SK-N-MC (cell line): ENCODE measurements at regions not wholly inside any gene's neighbourhood (a gene's known extent, or its start where the extent isn't known, plus 50 kb on each side); places are given as distances from the start of the nearest gene placed in this dataset.
"Not testable (repeated sequence)": the region's sequence is repeated elsewhere in the genome, so short reads cannot be mapped to it uniquely, and the experiment has no call there.

Experiments
- DNase-seq: peaks from one replicate; pipeline ENCODE4 v3.0.0-alpha.2; 2011; ENCODE audit warnings: low read depth, low spot score
- H3K27ac ChIP-seq: fragments of 200-600 bp; sonication (generic); 2 replicates; pipeline ENCODE4 v1.5.1; 2016; ENCODE audit warnings: mixed run types
- H3K36me3 ChIP-seq: fragments of 200-600 bp; sonication (generic); 2 replicates; pipeline ENCODE4 v1.6.1; 2017; ENCODE audit warnings: antibody characterized with exemption, low read length, mixed read lengths; ENCODE audit not compliant: insufficient read depth
- H3K4me3 ChIP-seq: fragments of 200-600 bp; sonication (generic); 2 replicates; pipeline ENCODE4 v1.5.1; 2016
- H3K9ac ChIP-seq: fragments of 200-600 bp; sonication (generic); 2 replicates; pipeline ENCODE4 v1.8.0; 2017; ENCODE audit warnings: mixed run types, mixed read lengths; ENCODE audit not compliant: insufficient read length
- H3K9me3 ChIP-seq: fragments of 200-600 bp; sonication (generic); 2 replicates; pipeline ENCODE4 v1.6.1; 2017; ENCODE audit warnings: low read depth, mild to moderate bottlenecking, antibody characterized with exemption, low read length, moderate library complexity, mixed read lengths
- EZH2 ChIP-seq: fragments of 200-600 bp; sonication (generic); IDR thresholded peaks from one replicate; pipeline ENCODE4 v1.6.1; 2017; ENCODE audit warnings: antibody characterized with exemption
- FOXP2 ChIP-seq: optimal IDR thresholded peaks from 2 replicates; pipeline ENCODE3; 2011; ENCODE audit warnings: mild to moderate bottlenecking, moderate library complexity; ENCODE audit not compliant: insufficient read depth; ENCODE audit errors: extremely low read length, control extremely low read depth
- POLR2AphosphoS5 ChIP-seq: IDR thresholded peaks from 2 replicates; pipeline ENCODE4 v1.6.1; 2012; ENCODE audit warnings: mild to moderate bottlenecking, low read depth, low read length, borderline replicate concordance

- no peak for DNase-seq
- TF ChIP-seq FOXP2 (no peak), EZH2 (no peak), POLR2AphosphoS5 (no peak)
- Histone ChIP-seq H3K4me3 (no peak overlapping the region), H3K9me3 (no peaks in the 10 kb centered on the region), H3K27ac (no peak overlapping the region), H3K36me3 (no peaks in the 10 kb centered on the region), H3K9ac (no peak overlapping the region)
Observed at GRCh38 chr19:28377077-28377476, 835.9 kb downstream of the UQCRFS1 start.

- H3K36me3 ChIP-seq, result no peaks in the 10 kb centered on the region
- no peaks in the 10 kb centered on the region for H3K9me3 ChIP-seq
- no peak overlapping the region for H3K9ac ChIP-seq
- no peak overlapping the region for H3K4me3 ChIP-seq
- H3K27ac ChIP-seq, result no peak overlapping the region
- TF ChIP-seq EZH2 (no peak), POLR2AphosphoS5 (no peak), FOXP2 (no peak)
- DNase-seq, result no peak
Observed at GRCh38 chr19:28374971-28375370, 838.0 kb downstream of the UQCRFS1 start.

GRCh38 chr19:28372576-28373247, 840.2 kb downstream of the UQCRFS1 start:
- DNase-seq, result no peak
- H3K4me3 ChIP-seq, result no peak overlapping the region
- no peak overlapping the region for H3K27ac ChIP-seq
- no peak overlapping the region for H3K9ac ChIP-seq
- H3K9me3 ChIP-seq, result no peaks in the 10 kb centered on the region
- TF ChIP-seq FOXP2 (no peak), POLR2AphosphoS5 (no peak), EZH2 (no peak)
- H3K36me3 ChIP-seq, result no peaks in the 10 kb centered on the region

GRCh38 chr19:28367146-28367545, 845.8 kb downstream of the UQCRFS1 start:
- no peak overlapping the region for H3K27ac ChIP-seq
- TF ChIP-seq POLR2AphosphoS5, result no peak
- TF ChIP-seq EZH2, result no peak
- TF ChIP-seq FOXP2, result no peak
- no peaks in the 10 kb centered on the region for H3K9me3 ChIP-seq
- H3K4me3 ChIP-seq, result no peak overlapping the region
- no peak overlapping the region for H3K9ac ChIP-seq
- no peaks in the 10 kb centered on the region for H3K36me3 ChIP-seq
- no peak for DNase-seq

GRCh38 chr19:28363254-28363653, 849.7 kb downstream of the UQCRFS1 start:
- H3K36me3 ChIP-seq, result no peaks in the 10 kb centered on the region
- H3K4me3 ChIP-seq, result no peak overlapping the region
- H3K9ac ChIP-seq, result no peak overlapping the region
- no peak for TF ChIP-seq FOXP2
- no peak for TF ChIP-seq POLR2AphosphoS5
- TF ChIP-seq EZH2, result no peak
- H3K9me3 ChIP-seq, result no peaks in the 10 kb centered on the region
- no peak for DNase-seq
- H3K27ac ChIP-seq, result no peak overlapping the region

- Histone ChIP-seq H3K4me3 (no peak overlapping the region), H3K27ac (no peak overlapping the region), H3K36me3 (no peaks in the 10 kb centered on the region), H3K9ac (no peak overlapping the region), H3K9me3 (no peaks in the 10 kb centered on the region)
- DNase-seq, result no peak
- no peak for TF ChIP-seq EZH2
- no peak for TF ChIP-seq FOXP2
- no peak for TF ChIP-seq POLR2AphosphoS5
Observed at GRCh38 chr19:28359431-28360414, 853.2 kb downstream of the UQCRFS1 start.

GRCh38 chr19:28358633-28359032, 854.3 kb downstream of the UQCRFS1 start:
- no peaks in the 10 kb centered on the region for H3K36me3 ChIP-seq
- DNase-seq, result peak; percentile 28
- no peaks in the 10 kb centered on the region for H3K9me3 ChIP-seq
- H3K9ac ChIP-seq, result no peak overlapping the region
- H3K4me3 ChIP-seq, result no peak overlapping the region
- no peak overlapping the region for H3K27ac ChIP-seq
- TF ChIP-seq EZH2 (no peak), POLR2AphosphoS5 (no peak), FOXP2 (no peak)

GRCh38 chr19:28351761-28352160, 861.2 kb downstream of the UQCRFS1 start:
- Histone ChIP-seq H3K9me3 (no peaks in the 10 kb centered on the region), H3K27ac (no peak overlapping the region), H3K9ac (no peak overlapping the region), H3K36me3 (no peaks in the 10 kb centered on the region), H3K4me3 (no peak overlapping the region)
- TF ChIP-seq POLR2AphosphoS5 (no peak), EZH2 (no peak), FOXP2 (no peak)
- DNase-seq, result no peak

- H3K4me3 ChIP-seq, DNase-seq, H3K27ac ChIP-seq, H3K36me3 ChIP-seq, H3K9me3 ChIP-seq, H3K9ac ChIP-seq: not testable (repeated sequence)
Observed at GRCh38 chr19:28351321-28351720, 861.6 kb downstream of the UQCRFS1 start.
